ENCODE measurements at regions not wholly inside any gene's neighbourhood (a gene's known extent, or its start where the extent isn't known, plus 50 kb on each side); places are given as distances from the start of the nearest gene placed in this dataset.

DNA sequence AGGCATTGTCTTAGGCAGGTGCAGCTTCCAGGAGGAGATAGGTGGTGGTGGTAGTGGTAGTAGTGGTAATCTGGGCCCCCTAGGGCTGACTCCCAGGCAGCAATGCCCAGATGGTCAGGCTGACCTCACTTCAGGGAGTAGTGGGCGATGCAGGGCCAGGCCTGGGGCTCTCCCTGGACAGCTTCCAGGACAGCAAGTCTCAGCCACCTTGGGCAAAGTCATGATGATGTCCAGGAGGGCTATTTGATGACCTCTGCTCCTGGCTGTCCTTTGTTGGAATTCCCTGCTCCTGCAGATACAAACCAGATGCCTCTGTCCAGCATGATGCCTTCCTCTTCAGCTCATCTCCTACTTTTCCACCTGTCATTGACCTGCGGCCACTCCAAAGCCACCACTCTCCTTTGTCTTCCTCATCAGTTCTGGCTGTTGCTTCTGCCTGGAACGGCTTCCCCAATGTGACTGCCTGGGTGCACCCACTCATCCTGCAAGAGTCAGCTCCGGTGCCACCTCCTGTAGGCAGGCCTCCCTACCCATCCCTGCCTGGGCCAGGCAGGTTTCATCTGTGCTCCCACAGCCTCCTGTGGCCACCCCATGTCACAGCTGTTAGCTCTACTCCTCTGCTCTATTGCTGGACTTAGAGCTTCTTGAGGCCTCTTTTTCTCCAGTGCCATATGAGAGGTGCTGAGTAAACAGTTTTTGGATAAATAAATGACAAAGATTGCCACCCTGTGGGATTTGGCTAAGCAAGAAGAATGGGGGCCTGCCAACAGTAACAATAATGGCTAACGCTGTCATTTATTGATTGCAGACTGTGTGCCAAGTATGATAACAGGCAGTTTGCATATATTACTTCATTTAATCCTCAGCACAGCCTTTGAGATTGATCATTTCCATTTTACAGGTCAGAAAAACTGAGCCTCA lies 172.9 kb upstream of the NECTIN1 start:
- no peaks in the 10 kb centered on the region for H3K36me3 Mint-ChIP-seq
- H3K4me1 Mint-ChIP-seq, result no peaks in the 10 kb centered on the region
- no peak overlapping the region for H3K27ac Mint-ChIP-seq
- no peaks in the 10 kb centered on the region for H3K9me3 Mint-ChIP-seq
- no peak for DNase-seq
- H3K4me3 Mint-ChIP-seq, result no peak overlapping the region
- no peak for ATAC-seq (replicated peaks)
- peaks cover 0 to 3% of the 10 kb centered on the region in 2 donors for H3K27me3 Mint-ChIP-seq

GRCh38 chr11:119899997-119900396 lies 171.0 kb upstream of the NECTIN1 start:
- Mint-ChIP-seq H3K4me3 (no peak overlapping the region), H3K36me3 (no peaks in the 10 kb centered on the region), H3K9me3 (no peaks in the 10 kb centered on the region), H3K4me1 (peaks cover 0 to 3% of the 10 kb centered on the region in 2 donors), H3K27ac (no peak overlapping the region), H3K27me3 (no peaks in the 10 kb centered on the region)
- DNase-seq (no peak), ATAC-seq (replicated peaks) (no peak)

DNA sequence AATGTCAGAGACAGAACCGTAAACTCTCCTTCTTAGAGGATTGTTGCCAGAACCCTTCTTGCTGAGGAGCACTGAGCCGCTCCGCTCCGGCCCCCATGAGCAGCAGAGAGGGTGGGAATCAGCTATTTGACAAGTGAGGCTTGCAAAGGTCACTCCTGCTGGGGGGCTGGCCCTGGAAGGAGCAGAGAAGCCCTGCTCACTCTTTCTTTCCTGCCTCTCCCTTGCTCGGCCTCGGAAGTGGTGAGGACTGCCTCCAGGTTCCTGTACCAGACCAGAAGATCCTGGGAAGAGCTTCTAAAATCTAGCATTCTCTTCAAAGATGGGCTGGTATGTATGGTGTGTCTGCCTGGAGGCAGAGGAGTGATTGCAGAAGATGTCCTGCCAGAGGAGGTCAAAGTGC lies 168.6 kb upstream of the NECTIN1 start:
- Mint-ChIP-seq H3K36me3 (no peaks in the 10 kb centered on the region), H3K27ac (no peak overlapping the region), H3K27me3 (no peaks in the 10 kb centered on the region), H3K4me3 (no peak overlapping the region), H3K4me1 (peaks cover 0 to 3% of the 10 kb centered on the region in 2 donors), H3K9me3 (no peaks in the 10 kb centered on the region)
- DNase-seq (no peak), ATAC-seq (replicated peaks) (no peak)

DNA sequence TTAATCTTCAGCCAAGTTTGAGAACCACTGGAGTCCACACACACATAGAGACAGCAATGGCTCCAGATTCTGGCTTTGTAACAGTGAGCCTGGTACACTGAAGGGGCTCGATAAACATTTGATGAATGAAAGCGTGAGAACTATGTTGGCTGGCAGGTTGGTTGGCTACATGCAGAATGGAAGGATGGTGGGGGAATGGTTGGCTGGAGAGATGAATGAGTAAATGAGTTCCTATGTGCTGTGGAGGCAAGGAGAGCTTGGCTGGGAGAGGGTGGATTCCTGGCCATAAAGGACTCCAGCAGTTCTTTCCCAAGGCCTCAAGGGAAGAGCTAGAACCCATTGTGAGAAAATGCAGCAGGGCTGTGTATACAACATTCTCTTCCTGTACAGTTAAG lies 168.0 kb upstream of the NECTIN1 start:
- H3K9me3 Mint-ChIP-seq, result no peaks in the 10 kb centered on the region
- H3K27ac Mint-ChIP-seq, result no peak overlapping the region
- H3K4me1 Mint-ChIP-seq, result peaks cover 0 to 3% of the 10 kb centered on the region in 2 donors
- peaks cover 0 to under 1% of the 10 kb centered on the region in 2 donors for H3K27me3 Mint-ChIP-seq
- no peak overlapping the region for H3K4me3 Mint-ChIP-seq
- no peaks in the 10 kb centered on the region for H3K36me3 Mint-ChIP-seq
- DNase-seq (no peak), ATAC-seq (replicated peaks) (no peak)

GRCh38 chr11:119896387-119897045 lies 167.5 kb upstream of the NECTIN1 start:
- Mint-ChIP-seq H3K9me3 (no peaks in the 10 kb centered on the region), H3K27me3 (peaks cover 0 to 3% of the 10 kb centered on the region in 2 donors), H3K27ac (no peak overlapping the region), H3K4me3 (no peak overlapping the region), H3K4me1 (peaks cover 0 to 3% of the 10 kb centered on the region in 2 donors), H3K36me3 (no peaks in the 10 kb centered on the region)
- DNase-seq (no peak), ATAC-seq (replicated peaks) (no peak)

DNA sequence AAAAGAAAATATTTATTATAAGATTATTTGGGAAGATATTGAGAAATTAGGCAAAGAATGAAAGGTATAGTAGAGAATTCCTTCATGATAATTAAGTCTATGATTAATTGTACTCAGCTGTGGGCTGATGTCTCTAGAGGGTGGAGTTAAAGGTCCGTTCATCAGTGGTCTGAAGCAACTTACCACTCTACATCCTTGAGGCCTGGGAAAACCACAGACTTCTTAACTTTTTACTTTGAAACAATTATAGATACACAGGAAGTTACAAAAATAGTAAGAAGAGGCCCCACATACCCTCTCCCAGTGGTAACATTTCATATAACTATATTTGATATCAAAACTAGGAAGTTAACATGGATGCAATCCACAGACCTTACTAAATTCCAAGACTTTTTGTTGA lies 167.0 kb upstream of the NECTIN1 start:
- DNase-seq (no peak), ATAC-seq (replicated peaks) (no peak)
- Mint-ChIP-seq H3K9me3 (no peaks in the 10 kb centered on the region), H3K4me3 (no peak overlapping the region), H3K27ac (no peak overlapping the region), H3K36me3 (no peaks in the 10 kb centered on the region), H3K4me1 (peaks cover 0 to 3% of the 10 kb centered on the region in 2 donors), H3K27me3 (peaks cover 0 to 3% of the 10 kb centered on the region in 2 donors)

DNA sequence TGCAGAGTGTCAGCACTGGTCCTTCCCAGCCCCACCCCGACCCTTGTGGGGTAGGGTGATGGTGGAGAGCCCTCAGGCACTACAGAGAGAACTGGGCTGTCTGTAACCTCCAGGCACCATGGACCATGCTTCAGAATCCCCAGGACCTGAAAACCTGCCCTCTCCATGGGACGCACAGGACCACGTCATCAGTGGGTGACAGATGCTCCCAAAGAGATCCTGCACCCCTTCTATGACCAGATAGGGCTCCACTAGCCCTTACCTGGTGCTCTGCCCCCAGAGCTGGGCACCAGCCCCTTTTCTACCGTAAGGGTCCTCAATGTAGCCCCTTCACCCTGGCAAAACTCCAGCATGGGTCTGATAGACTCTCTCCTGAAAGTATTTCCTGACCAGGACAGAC lies 165.9 kb upstream of the NECTIN1 start:
- ATAC-seq (replicated peaks), result no peak
- DNase-seq, result no peak
- Mint-ChIP-seq H3K27me3 (peaks cover 0 to 3% of the 10 kb centered on the region in 2 donors), H3K36me3 (no peaks in the 10 kb centered on the region), H3K9me3 (no peaks in the 10 kb centered on the region), H3K27ac (no peak overlapping the region), H3K4me3 (no peak overlapping the region), H3K4me1 (peaks cover 0 to 3% of the 10 kb centered on the region in 2 donors)

DNA sequence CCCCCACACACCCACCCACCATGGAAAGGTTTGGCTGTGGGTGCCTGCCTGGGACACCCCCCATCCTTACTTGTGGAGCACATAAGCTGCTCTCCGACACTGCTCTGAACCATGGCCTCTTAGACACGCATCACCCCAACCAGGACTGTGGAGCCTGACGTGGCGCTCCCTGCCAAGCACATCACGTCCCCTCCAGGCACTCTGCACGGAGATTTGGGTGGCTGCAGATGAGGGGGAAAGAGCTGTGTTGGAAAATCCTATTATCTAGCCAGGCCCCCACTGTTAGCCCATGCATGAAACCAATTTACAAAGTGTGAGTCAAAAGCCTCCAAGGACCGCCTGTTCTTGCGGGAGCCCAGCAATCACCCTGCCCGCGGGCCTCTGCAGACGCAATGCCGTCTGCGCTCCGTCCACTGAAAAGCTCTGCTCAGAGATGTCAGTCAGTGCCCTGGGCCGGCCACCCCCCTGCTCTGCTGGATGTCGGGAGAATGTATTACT lies 163.4 kb upstream of the NECTIN1 start:
- Mint-ChIP-seq H3K4me1 (peaks cover 0 to 3% of the 10 kb centered on the region in 2 donors), H3K27ac (no peak overlapping the region), H3K9me3 (no peaks in the 10 kb centered on the region), H3K4me3 (no peak overlapping the region), H3K36me3 (no peaks in the 10 kb centered on the region), H3K27me3 (peaks cover 3 to 12% of the 10 kb centered on the region in 2 donors)
- DNase-seq (no peak), ATAC-seq (replicated peaks) (no peak)

GRCh38 chr11:119891055-119891768 lies 162.2 kb upstream of the NECTIN1 start:
- Mint-ChIP-seq H3K27me3 (peaks cover 3 to 22% of the 10 kb centered on the region in 2 donors), H3K9me3 (no peaks in the 10 kb centered on the region), H3K4me3 (no peak overlapping the region), H3K4me1 (peaks cover 0 to 3% of the 10 kb centered on the region in 2 donors), H3K36me3 (no peaks in the 10 kb centered on the region), H3K27ac (no peak overlapping the region)
- DNase-seq (no peak), ATAC-seq (replicated peaks) (no peak)

DNA sequence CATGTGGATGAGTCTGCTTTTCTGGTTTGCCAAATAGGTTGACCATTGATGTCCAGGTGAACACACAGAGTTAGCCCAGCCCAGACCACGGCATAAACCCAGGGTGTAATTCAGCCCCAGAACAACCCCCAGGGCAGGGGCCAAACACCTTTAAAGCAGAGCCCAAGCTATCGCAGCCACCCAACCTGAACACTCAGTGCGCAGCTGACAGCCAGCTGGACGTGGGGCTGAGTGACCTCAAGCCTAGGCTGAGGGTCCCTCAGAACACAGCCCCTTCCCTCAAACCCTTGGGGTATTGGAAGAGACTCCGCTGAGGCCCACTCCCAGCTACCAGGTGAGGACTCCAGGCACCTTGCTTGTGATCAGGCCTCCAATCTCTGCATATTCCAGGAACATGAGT lies 161.5 kb upstream of the NECTIN1 start:
- Mint-ChIP-seq H3K9me3 (no peaks in the 10 kb centered on the region), H3K36me3 (no peaks in the 10 kb centered on the region), H3K4me3 (no peak overlapping the region), H3K4me1 (peaks cover 0 to 3% of the 10 kb centered on the region in 2 donors), H3K27ac (no peak overlapping the region), H3K27me3 (peaks cover 3 to 23% of the 10 kb centered on the region in 2 donors)
- ATAC-seq (replicated peaks) (no peak), DNase-seq (no peak)

GRCh38 chr11:119889728-119890280 lies 160.8 kb upstream of the NECTIN1 start:
- Mint-ChIP-seq H3K36me3 (no peaks in the 10 kb centered on the region), H3K4me1 (no peaks in the 10 kb centered on the region), H3K9me3 (no peaks in the 10 kb centered on the region), H3K27me3 (peaks cover 8 to 28% of the 10 kb centered on the region in 2 donors), H3K4me3 (no peak overlapping the region), H3K27ac (no peak overlapping the region)
- no peak for DNase-seq
- peak in 1 of 2 donors; percentile 14 for ATAC-seq (replicated peaks)

- H3K27me3 Mint-ChIP-seq, result peaks cover 13 to 34% of the 10 kb centered on the region in 2 donors
- DNase-seq, result no peak
These were observed 160.1 kb upstream of the NECTIN1 start for GRCh38 chr11:119889111-119889510.

GRCh38 chr11:119888119-119888518 lies 159.1 kb upstream of the NECTIN1 start:
- no peak overlapping the region for H3K27ac Mint-ChIP-seq
- H3K27me3 Mint-ChIP-seq, result peaks cover 14 to 35% of the 10 kb centered on the region in 2 donors
- no peaks in the 10 kb centered on the region for H3K4me1 Mint-ChIP-seq
- no peaks in the 10 kb centered on the region for H3K36me3 Mint-ChIP-seq
- no peaks in the 10 kb centered on the region for H3K9me3 Mint-ChIP-seq
- H3K4me3 Mint-ChIP-seq, result no peak overlapping the region
- DNase-seq (no peak), ATAC-seq (replicated peaks) (no peak)

More at GRCh38 chr11:119889111-119889510, 160.1 kb upstream of the NECTIN1 start:
- Mint-ChIP-seq H3K9me3 (no peaks in the 10 kb centered on the region), H3K27ac (no peak overlapping the region), H3K36me3 (no peaks in the 10 kb centered on the region), H3K4me3 (no peak overlapping the region), H3K4me1 (no peaks in the 10 kb centered on the region)
- no peak for ATAC-seq (replicated peaks)

DNA sequence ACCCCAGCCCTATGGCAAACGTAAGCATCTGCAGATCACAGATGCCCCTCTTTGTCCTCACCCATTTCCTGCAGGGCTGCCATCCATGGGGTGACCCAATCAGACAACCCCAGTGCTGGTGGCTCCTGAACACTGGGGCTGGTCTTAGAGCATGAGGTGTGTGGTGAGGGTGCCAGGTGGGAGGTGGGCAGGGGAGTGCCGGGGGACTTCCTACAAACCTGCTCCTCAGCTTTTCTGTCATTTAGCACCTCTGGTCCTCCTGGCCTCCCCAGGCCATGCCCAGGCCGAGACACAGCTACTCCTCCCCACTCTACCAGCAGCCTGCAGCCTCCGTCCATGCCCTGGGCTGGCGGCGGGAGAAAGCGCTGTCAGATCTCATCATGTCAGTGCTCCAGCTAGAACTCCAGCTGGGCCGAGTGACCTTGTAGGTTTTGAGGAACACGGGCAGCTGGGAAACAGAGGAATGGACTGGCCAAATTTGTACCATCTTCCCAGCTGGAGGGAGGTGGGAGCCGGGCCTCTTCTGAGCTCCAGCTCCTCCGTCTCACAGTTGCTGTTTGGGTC lies 157.7 kb upstream of the NECTIN1 start:
- Mint-ChIP-seq H3K36me3 (no peaks in the 10 kb centered on the region), H3K27me3 (peaks cover 11 to 35% of the 10 kb centered on the region in 2 donors), H3K4me3 (no peak overlapping the region), H3K9me3 (no peaks in the 10 kb centered on the region), H3K27ac (no peak overlapping the region), H3K4me1 (no peaks in the 10 kb centered on the region)
- no peak for DNase-seq
- no peak for ATAC-seq (replicated peaks)
